NOMO-1 treated with dmso at 0.1 percent for 144 hours (cell line): ENCODE measurements at regions not wholly inside any gene's neighbourhood (a gene's known extent, or its start where the extent isn't known, plus 50 kb on each side); places are given as distances from the start of the nearest gene placed in this dataset.
"Not testable (repeated sequence)": the region's sequence is repeated elsewhere in the genome, so short reads cannot be mapped to it uniquely, and the experiment has no call there.

Experiments used
- DNase-seq: peaks from one replicate; lab custom pipeline; 2025; ENCODE audit not compliant: unreplicated experiment; lab: John Stamatoyannopoulos, UW

- DNase-seq, result no peak
These were observed 79.0 kb upstream of the CDH7 start for GRCh38 chr18:65671621-65672415.

- DNase-seq, result not testable (repeated sequence)
These were observed 80.7 kb upstream of the CDH7 start for GRCh38 chr18:65670145-65670544.

- no peak for DNase-seq
These were observed 89.4 kb upstream of the CDH7 start for GRCh38 chr18:65661391-65661790.

GRCh38 chr18:65659912-65660311, 90.9 kb upstream of the CDH7 start:
- no peak for DNase-seq

DNA sequence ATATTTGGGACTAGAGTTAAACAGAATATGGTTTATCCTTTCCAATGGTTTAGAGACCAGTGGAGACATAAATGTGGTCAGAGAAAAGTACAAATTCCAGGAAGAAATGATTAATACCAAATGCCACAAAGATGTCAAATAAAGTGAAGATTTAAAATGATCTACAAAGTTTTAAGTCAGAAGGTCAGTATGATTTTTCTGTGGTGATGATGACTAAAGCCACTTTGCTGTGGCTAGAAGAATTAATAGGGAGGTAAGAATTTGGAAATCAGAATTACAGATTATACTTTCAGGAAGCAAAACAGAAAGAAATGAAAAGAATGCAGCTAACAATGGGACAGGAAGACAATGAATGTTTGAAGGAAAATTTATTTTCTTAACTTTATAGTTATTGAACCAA, 91.5 kb upstream of the CDH7 start:
- no peak for DNase-seq

- no peak for DNase-seq
These were observed 99.6 kb upstream of the CDH7 start for GRCh38 chr18:65651192-65651591.

- DNase-seq, result no peak
These were observed 118.6 kb upstream of the CDH7 start for GRCh38 chr18:65632236-65632635.

GRCh38 chr18:65631766-65632165, 119.0 kb upstream of the CDH7 start:
- no peak for DNase-seq

GRCh38 chr18:65628390-65628789, 122.4 kb upstream of the CDH7 start:
- DNase-seq, result no peak

- no peak for DNase-seq
These were observed 127.1 kb upstream of the CDH7 start for GRCh38 chr18:65623676-65624075.

DNA sequence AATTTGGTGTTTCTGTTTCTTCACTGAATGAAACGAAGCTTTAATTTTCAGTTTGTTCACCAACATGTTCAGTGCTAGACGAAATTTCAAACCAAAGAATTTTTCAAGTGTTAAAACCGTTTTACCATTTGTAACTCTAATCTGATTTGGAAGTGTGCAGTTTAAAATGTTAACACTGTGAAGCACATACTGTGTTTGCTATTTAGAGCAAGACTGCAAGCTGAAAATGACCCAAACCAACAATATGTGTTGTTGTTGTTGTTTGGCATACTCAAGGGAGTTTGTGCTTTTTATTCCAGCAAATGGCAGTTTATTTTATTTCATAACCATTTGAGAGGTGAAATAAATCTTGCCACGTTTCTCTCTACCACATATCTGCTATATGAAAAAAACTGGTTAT, 128.4 kb upstream of the CDH7 start:
- no peak for DNase-seq

- no peak for DNase-seq
These were observed 130.6 kb upstream of the CDH7 start for GRCh38 chr18:65620076-65620696.

- DNase-seq, result no peak
These were observed 139.9 kb upstream of the CDH7 start for GRCh38 chr18:65610939-65611338.

DNA sequence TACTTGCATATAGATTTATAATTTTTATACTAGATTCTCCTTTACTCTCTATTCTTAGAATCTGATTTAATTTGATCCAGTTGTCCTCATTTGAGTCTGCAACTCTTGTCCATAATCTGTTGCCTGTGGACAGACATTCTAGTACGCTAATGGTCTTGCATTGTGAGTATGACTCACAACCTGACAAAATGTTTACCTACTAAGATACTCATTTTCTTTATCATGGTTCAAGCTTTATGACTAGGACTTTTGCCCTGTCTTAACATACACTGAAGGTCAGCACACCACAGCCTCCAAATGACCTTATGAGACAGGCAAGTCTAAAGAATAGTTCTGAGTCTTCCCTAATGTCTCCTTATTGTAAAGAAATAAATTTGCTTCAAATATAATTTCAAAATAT, 142.3 kb upstream of the CDH7 start:
- DNase-seq, result no peak

- no peak for DNase-seq
These were observed 143.7 kb upstream of the CDH7 start for GRCh38 chr18:65607161-65607560.

- no peak for DNase-seq
These were observed 144.2 kb upstream of the CDH7 start for GRCh38 chr18:65606551-65607130.

- DNase-seq, result not testable (repeated sequence)
These were observed 145.5 kb upstream of the CDH7 start for GRCh38 chr18:65605352-65605751.

DNA sequence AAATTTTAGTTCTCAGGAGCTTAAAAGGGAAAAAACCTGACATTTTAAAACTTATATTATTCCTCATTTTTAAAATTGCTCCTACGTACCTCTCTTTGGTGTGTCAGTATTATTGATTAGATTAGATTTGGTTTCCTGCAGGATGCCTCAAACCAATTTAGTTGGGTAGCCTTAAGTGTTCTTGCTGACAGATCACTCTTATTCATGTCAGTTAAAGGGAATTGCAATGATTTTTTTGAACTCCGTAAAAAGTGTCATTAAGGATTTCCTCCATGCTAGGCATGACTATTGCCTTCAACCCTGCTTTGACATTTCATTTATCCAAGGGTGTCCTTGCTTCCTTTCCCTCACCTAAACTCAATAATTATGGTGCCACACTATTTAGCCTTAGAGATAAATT, 149.0 kb upstream of the CDH7 start:
- DNase-seq, result no peak

GRCh38 chr18:65592435-65592834, 158.4 kb upstream of the CDH7 start:
- no peak for DNase-seq

DNA sequence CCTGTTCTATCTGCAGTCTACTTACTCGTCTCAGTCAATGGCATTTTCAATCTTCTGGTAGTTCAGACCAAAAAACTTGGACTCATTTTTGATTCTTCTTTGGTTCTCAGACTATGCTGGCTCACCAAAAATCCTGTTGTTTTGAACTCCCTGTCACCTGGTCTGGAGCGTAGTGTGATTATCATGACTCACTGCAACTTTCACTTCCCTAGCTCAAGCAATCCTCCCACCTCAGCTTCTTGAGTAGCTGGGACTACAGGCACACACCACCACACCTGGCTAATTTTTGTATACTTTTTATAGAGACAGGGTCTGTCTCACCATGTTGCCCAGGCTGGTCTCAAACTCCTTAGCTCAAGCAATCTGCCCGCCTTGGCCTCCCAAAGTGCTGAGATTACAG, 163.3 kb upstream of the CDH7 start:
- DNase-seq, result no peak

GRCh38 chr18:65582094-65582493, 168.7 kb upstream of the CDH7 start:
- not testable (repeated sequence) for DNase-seq

DNA sequence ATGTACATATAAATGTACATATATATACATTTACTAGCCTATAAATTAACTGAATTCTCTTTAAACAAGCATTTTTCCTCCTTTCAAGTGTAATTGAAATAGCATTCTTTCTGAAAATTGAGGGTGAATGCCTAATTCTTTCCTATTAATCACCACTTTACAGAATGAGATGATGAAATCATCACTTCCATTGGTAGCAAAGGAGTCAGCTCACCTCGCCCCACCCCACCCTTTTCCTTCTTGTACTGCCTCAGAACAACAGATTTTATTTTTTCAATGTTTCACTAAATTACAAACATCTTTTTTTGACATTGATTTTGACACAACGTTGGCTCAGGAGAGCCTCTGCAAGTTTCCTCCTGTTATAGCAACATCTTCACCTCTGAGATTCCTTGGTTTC, 181.9 kb upstream of the CDH7 start:
- no peak for DNase-seq
